ENCODE measurements at regions not wholly inside any gene's neighbourhood (a gene's known extent, or its start where the extent isn't known, plus 50 kb on each side); places are given as distances from the start of the nearest gene placed in this dataset.

GRCh38 chr7:67525588-67525987 lies 529.0 kb downstream of the TYW1 start:
- H3K27ac ChIP-seq (ENCODE audit: low read length): no peak overlapping the region
- H3K27me3 ChIP-seq (ENCODE audit: control insufficient read depth, insufficient read depth, low read length): no peaks in the 10 kb centered on the region
- no peak overlapping the region for H3K9ac ChIP-seq (ENCODE audit: low read length)
- peaks cover 4% of the 10 kb centered on the region for H3K9me3 ChIP-seq (ENCODE audit: control insufficient read depth, low read depth, low read length)
- H3K4me1 ChIP-seq (ENCODE audit: control insufficient read depth, low read depth, low read length): peaks cover 3% of the 10 kb centered on the region
- no peak overlapping the region for H3K4me3 ChIP-seq (ENCODE audit: low read length)
- no peaks in the 10 kb centered on the region for H3K36me3 ChIP-seq (ENCODE audit: control insufficient read depth, low read depth, low read length)

GRCh38 chr7:67535241-67535989 lies 538.8 kb downstream of the TYW1 start:
- no peak overlapping the region for H3K4me3 ChIP-seq (ENCODE audit: low read length)
- no peaks in the 10 kb centered on the region for H3K4me1 ChIP-seq (ENCODE audit: control insufficient read depth, low read depth, low read length)

GRCh38 chr7:67542916-67543315 lies 546.3 kb downstream of the TYW1 start:
- Histone ChIP-seq H3K36me3 (ENCODE audit: control insufficient read depth, low read depth, low read length) (no peaks in the 10 kb centered on the region), H3K9me3 (ENCODE audit: control insufficient read depth, low read depth, low read length) (no peaks in the 10 kb centered on the region), H3K27me3 (ENCODE audit: control insufficient read depth, insufficient read depth, low read length) (no peaks in the 10 kb centered on the region), H3K27ac (ENCODE audit: low read length) (no peak overlapping the region), H3K4me3 (ENCODE audit: low read length) (no peak overlapping the region), H3K9ac (ENCODE audit: low read length) (no peak overlapping the region), H3K4me1 (ENCODE audit: control insufficient read depth, low read depth, low read length) (no peaks in the 10 kb centered on the region)

More at GRCh38 chr7:67535241-67535989, 538.8 kb downstream of the TYW1 start:
- no peaks in the 10 kb centered on the region for H3K36me3 ChIP-seq (ENCODE audit: control insufficient read depth, low read depth, low read length)
- H3K9me3 ChIP-seq (ENCODE audit: control insufficient read depth, low read depth, low read length): no peaks in the 10 kb centered on the region
- no peak overlapping the region for H3K27ac ChIP-seq (ENCODE audit: low read length)
- H3K27me3 ChIP-seq (ENCODE audit: control insufficient read depth, insufficient read depth, low read length): no peaks in the 10 kb centered on the region
- no peak overlapping the region for H3K9ac ChIP-seq (ENCODE audit: low read length)

- Histone ChIP-seq H3K4me3 (ENCODE audit: low read length) (no peak overlapping the region), H3K27ac (ENCODE audit: low read length) (no peak overlapping the region), H3K27me3 (ENCODE audit: control insufficient read depth, insufficient read depth, low read length) (no peaks in the 10 kb centered on the region), H3K4me1 (ENCODE audit: control insufficient read depth, low read depth, low read length) (no peaks in the 10 kb centered on the region), H3K36me3 (ENCODE audit: control insufficient read depth, low read depth, low read length) (no peaks in the 10 kb centered on the region), H3K9me3 (ENCODE audit: control insufficient read depth, low read depth, low read length) (no peaks in the 10 kb centered on the region), H3K9ac (ENCODE audit: low read length) (no peak overlapping the region)
Observed at GRCh38 chr7:67547183-67547907, 550.7 kb downstream of the TYW1 start.

GRCh38 chr7:67549126-67549525 lies 552.5 kb downstream of the TYW1 start:
- Histone ChIP-seq H3K27ac (ENCODE audit: low read length) (no peak overlapping the region), H3K27me3 (ENCODE audit: control insufficient read depth, insufficient read depth, low read length) (no peaks in the 10 kb centered on the region), H3K9me3 (ENCODE audit: control insufficient read depth, low read depth, low read length) (no peaks in the 10 kb centered on the region), H3K4me3 (ENCODE audit: low read length) (no peak overlapping the region), H3K9ac (ENCODE audit: low read length) (no peak overlapping the region), H3K4me1 (ENCODE audit: control insufficient read depth, low read depth, low read length) (no peaks in the 10 kb centered on the region), H3K36me3 (ENCODE audit: control insufficient read depth, low read depth, low read length) (no peaks in the 10 kb centered on the region)

- H3K9ac ChIP-seq (ENCODE audit: low read length): no peak overlapping the region
- H3K27me3 ChIP-seq (ENCODE audit: control insufficient read depth, insufficient read depth, low read length): no peaks in the 10 kb centered on the region
- no peak overlapping the region for H3K4me3 ChIP-seq (ENCODE audit: low read length)
- H3K9me3 ChIP-seq (ENCODE audit: control insufficient read depth, low read depth, low read length): no peaks in the 10 kb centered on the region
- H3K27ac ChIP-seq (ENCODE audit: low read length): no peak overlapping the region
- no peaks in the 10 kb centered on the region for H3K36me3 ChIP-seq (ENCODE audit: control insufficient read depth, low read depth, low read length)
- H3K4me1 ChIP-seq (ENCODE audit: control insufficient read depth, low read depth, low read length): no peaks in the 10 kb centered on the region
Observed at GRCh38 chr7:67550801-67551436, 554.3 kb downstream of the TYW1 start.

GRCh38 chr7:67552738-67553137 lies 556.1 kb downstream of the TYW1 start:
- Histone ChIP-seq H3K4me1 (ENCODE audit: control insufficient read depth, low read depth, low read length) (no peaks in the 10 kb centered on the region), H3K36me3 (ENCODE audit: control insufficient read depth, low read depth, low read length) (no peaks in the 10 kb centered on the region), H3K4me3 (ENCODE audit: low read length) (no peak overlapping the region), H3K27me3 (ENCODE audit: control insufficient read depth, insufficient read depth, low read length) (no peaks in the 10 kb centered on the region), H3K9ac (ENCODE audit: low read length) (no peak overlapping the region), H3K9me3 (ENCODE audit: control insufficient read depth, low read depth, low read length) (no peaks in the 10 kb centered on the region), H3K27ac (ENCODE audit: low read length) (no peak overlapping the region)

GRCh38 chr7:67553378-67553777 lies 556.7 kb downstream of the TYW1 start:
- H3K9me3 ChIP-seq (ENCODE audit: control insufficient read depth, low read depth, low read length): no peaks in the 10 kb centered on the region
- H3K36me3 ChIP-seq (ENCODE audit: control insufficient read depth, low read depth, low read length): no peaks in the 10 kb centered on the region
- H3K27ac ChIP-seq (ENCODE audit: low read length): no peak overlapping the region
- H3K4me3 ChIP-seq (ENCODE audit: low read length): no peak overlapping the region
- H3K9ac ChIP-seq (ENCODE audit: low read length): no peak overlapping the region
- no peaks in the 10 kb centered on the region for H3K27me3 ChIP-seq (ENCODE audit: control insufficient read depth, insufficient read depth, low read length)
- H3K4me1 ChIP-seq (ENCODE audit: control insufficient read depth, low read depth, low read length): no peaks in the 10 kb centered on the region

- Histone ChIP-seq H3K4me3 (ENCODE audit: low read length) (no peak overlapping the region), H3K27me3 (ENCODE audit: control insufficient read depth, insufficient read depth, low read length) (no peaks in the 10 kb centered on the region), H3K9ac (ENCODE audit: low read length) (no peak overlapping the region), H3K9me3 (ENCODE audit: control insufficient read depth, low read depth, low read length) (no peaks in the 10 kb centered on the region), H3K4me1 (ENCODE audit: control insufficient read depth, low read depth, low read length) (no peaks in the 10 kb centered on the region), H3K36me3 (ENCODE audit: control insufficient read depth, low read depth, low read length) (no peaks in the 10 kb centered on the region), H3K27ac (ENCODE audit: low read length) (no peak overlapping the region)
Observed at GRCh38 chr7:67554986-67555385, 558.4 kb downstream of the TYW1 start.

- no peak overlapping the region for H3K27ac ChIP-seq (ENCODE audit: low read length)
- no peak overlapping the region for H3K9ac ChIP-seq (ENCODE audit: low read length)
- H3K4me1 ChIP-seq (ENCODE audit: control insufficient read depth, low read depth, low read length): no peaks in the 10 kb centered on the region
- H3K27me3 ChIP-seq (ENCODE audit: control insufficient read depth, insufficient read depth, low read length): no peaks in the 10 kb centered on the region
- H3K36me3 ChIP-seq (ENCODE audit: control insufficient read depth, low read depth, low read length): no peaks in the 10 kb centered on the region
- H3K4me3 ChIP-seq (ENCODE audit: low read length): no peak overlapping the region
- no peaks in the 10 kb centered on the region for H3K9me3 ChIP-seq (ENCODE audit: control insufficient read depth, low read depth, low read length)
Observed at GRCh38 chr7:67564959-67565358, 568.3 kb downstream of the TYW1 start.

- no peaks in the 10 kb centered on the region for H3K9me3 ChIP-seq (ENCODE audit: control insufficient read depth, low read depth, low read length)
- H3K4me3 ChIP-seq (ENCODE audit: low read length): no peak overlapping the region
- no peak overlapping the region for H3K9ac ChIP-seq (ENCODE audit: low read length)
- no peaks in the 10 kb centered on the region for H3K36me3 ChIP-seq (ENCODE audit: control insufficient read depth, low read depth, low read length)
- no peak overlapping the region for H3K27ac ChIP-seq (ENCODE audit: low read length)
- no peaks in the 10 kb centered on the region for H3K27me3 ChIP-seq (ENCODE audit: control insufficient read depth, insufficient read depth, low read length)
- H3K4me1 ChIP-seq (ENCODE audit: control insufficient read depth, low read depth, low read length): no peaks in the 10 kb centered on the region
Observed at GRCh38 chr7:67566101-67566500, 569.5 kb downstream of the TYW1 start.
